ENCODE measurements at regions not wholly inside any gene's neighbourhood (a gene's known extent, or its start where the extent isn't known, plus 50 kb on each side); places are given as distances from the start of the nearest gene placed in this dataset.

DNA sequence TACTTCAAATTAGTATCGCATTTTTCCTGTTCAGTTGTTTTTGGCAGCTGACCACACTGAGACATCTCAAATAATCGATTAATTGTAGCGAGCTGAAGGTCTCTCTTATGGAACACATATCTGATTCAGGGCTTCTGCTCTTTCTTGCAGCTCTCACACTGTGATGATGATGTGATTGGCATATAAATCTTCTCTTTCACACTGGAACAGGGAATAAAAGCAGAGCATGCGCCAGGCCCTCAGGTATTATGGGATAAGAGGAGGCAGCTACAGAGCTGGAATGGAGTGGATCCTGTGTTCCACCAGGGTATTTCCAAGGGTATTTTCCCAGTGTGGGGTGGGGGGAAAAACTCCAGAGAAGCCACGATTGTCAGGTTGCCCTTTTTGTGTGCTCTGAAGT, 265.4 kb upstream of the CASK start:
- TF ChIP-seq, protein P1, sequence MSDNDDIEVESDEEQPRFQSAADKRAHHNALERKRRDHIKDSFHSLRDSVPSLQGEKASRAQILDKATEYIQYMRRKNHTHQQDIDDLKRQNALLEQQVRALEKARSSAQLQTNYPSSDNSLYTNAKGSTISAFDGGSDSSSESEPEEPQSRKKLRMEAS (IDR thresholded peaks at IDR 0.05) = no peak
- no peak for TF ChIP-seq EGR1 (IDR thresholded peaks at IDR 0.05)
- TF ChIP-seq EP300 (IDR thresholded peaks at IDR 0.05; ENCODE audit: borderline replicate concordance) = no peak
- TF ChIP-seq FOXM1 (IDR thresholded peaks at IDR 0.05; ENCODE audit: borderline replicate concordance, low read depth) = no peak
- TF ChIP-seq TCF12 (IDR thresholded peaks at IDR 0.05; ENCODE audit: low read depth) = no peak
- TF ChIP-seq RAD21 (IDR thresholded peaks at IDR 0.05; ENCODE audit: low read depth) = no peak
- no peak for TF ChIP-seq ZBTB7A (IDR thresholded peaks at IDR 0.05; ENCODE audit: low read depth)
- TF ChIP-seq YY1 (IDR thresholded peaks at IDR 0.05; ENCODE audit: low read depth) = no peak
- no peak for TF ChIP-seq TAF1 (IDR thresholded peaks at IDR 0.05; ENCODE audit: low read depth)
- TF ChIP-seq, protein P2, sequence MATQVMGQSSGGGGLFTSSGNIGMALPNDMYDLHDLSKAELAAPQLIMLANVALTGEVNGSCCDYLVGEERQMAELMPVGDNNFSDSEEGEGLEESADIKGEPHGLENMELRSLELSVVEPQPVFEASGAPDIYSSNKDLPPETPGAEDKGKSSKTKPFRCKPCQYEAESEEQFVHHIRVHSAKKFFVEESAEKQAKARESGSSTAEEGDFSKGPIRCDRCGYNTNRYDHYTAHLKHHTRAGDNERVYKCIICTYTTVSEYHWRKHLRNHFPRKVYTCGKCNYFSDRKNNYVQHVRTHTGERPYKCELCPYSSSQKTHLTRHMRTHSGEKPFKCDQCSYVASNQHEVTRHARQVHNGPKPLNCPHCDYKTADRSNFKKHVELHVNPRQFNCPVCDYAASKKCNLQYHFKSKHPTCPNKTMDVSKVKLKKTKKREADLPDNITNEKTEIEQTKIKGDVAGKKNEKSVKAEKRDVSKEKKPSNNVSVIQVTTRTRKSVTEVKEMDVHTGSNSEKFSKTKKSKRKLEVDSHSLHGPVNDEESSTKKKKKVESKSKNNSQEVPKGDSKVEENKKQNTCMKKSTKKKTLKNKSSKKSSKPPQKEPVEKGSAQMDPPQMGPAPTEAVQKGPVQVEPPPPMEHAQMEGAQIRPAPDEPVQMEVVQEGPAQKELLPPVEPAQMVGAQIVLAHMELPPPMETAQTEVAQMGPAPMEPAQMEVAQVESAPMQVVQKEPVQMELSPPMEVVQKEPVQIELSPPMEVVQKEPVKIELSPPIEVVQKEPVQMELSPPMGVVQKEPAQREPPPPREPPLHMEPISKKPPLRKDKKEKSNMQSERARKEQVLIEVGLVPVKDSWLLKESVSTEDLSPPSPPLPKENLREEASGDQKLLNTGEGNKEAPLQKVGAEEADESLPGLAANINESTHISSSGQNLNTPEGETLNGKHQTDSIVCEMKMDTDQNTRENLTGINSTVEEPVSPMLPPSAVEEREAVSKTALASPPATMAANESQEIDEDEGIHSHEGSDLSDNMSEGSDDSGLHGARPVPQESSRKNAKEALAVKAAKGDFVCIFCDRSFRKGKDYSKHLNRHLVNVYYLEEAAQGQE (IDR thresholded peaks at IDR 0.05; ENCODE audit: low read depth) = no peak
- TF ChIP-seq CEBPB (IDR thresholded peaks at IDR 0.05) = no peak
- no peak for TF ChIP-seq TEAD4 (IDR thresholded peaks at IDR 0.05)
- TF ChIP-seq, protein P3, sequence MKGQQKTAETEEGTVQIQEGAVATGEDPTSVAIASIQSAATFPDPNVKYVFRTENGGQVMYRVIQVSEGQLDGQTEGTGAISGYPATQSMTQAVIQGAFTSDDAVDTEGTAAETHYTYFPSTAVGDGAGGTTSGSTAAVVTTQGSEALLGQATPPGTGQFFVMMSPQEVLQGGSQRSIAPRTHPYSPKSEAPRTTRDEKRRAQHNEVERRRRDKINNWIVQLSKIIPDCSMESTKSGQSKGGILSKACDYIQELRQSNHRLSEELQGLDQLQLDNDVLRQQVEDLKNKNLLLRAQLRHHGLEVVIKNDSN (IDR thresholded peaks at IDR 0.05) = no peak
- TF ChIP-seq NFIC (IDR thresholded peaks at IDR 0.05) = no peak
- no peak for TF ChIP-seq CREB1 (IDR thresholded peaks at IDR 0.05; ENCODE audit: low read depth)

DNA sequence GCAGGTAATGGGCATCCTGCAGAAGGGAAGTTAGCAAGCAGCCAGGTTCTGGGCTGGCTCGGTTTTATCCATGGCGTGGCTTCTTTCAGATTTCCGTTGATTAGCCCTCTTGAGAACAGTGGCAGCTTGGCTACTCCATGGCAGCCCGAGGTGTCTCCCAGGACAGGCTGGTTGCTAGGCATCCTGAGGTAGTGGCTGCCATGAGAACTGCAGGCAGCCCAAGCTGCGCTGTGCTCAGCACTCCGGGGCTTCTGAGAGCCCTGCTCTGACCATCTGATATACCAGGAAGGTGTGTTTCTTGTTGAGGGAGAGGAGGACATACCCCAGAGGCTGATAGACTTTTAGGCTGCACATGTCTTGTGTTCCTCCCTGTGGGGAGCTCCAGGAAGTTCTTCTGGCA, 253.4 kb upstream of the CASK start:
- no peak for TF ChIP-seq EGR1 (IDR thresholded peaks at IDR 0.05)
- TF ChIP-seq NFIC (IDR thresholded peaks at IDR 0.05) = no peak
- no peak for TF ChIP-seq TAF1 (IDR thresholded peaks at IDR 0.05; ENCODE audit: low read depth)
- TF ChIP-seq, protein P1 (IDR thresholded peaks at IDR 0.05) = no peak
- no peak for TF ChIP-seq YY1 (IDR thresholded peaks at IDR 0.05; ENCODE audit: low read depth)
- no peak for TF ChIP-seq FOXM1 (IDR thresholded peaks at IDR 0.05; ENCODE audit: borderline replicate concordance, low read depth)
- no peak for TF ChIP-seq RAD21 (IDR thresholded peaks at IDR 0.05; ENCODE audit: low read depth)
- TF ChIP-seq ZBTB7A (IDR thresholded peaks at IDR 0.05; ENCODE audit: low read depth) = no peak
- TF ChIP-seq TEAD4 (IDR thresholded peaks at IDR 0.05) = no peak
- TF ChIP-seq CREB1 (IDR thresholded peaks at IDR 0.05; ENCODE audit: low read depth) = no peak
- TF ChIP-seq, protein P2 (IDR thresholded peaks at IDR 0.05; ENCODE audit: low read depth) = no peak
- TF ChIP-seq TCF12 (IDR thresholded peaks at IDR 0.05; ENCODE audit: low read depth) = no peak
- no peak for TF ChIP-seq EP300 (IDR thresholded peaks at IDR 0.05; ENCODE audit: borderline replicate concordance)
- TF ChIP-seq, protein P3 (IDR thresholded peaks at IDR 0.05) = no peak
- TF ChIP-seq CEBPB (IDR thresholded peaks at IDR 0.05) = no peak

DNA sequence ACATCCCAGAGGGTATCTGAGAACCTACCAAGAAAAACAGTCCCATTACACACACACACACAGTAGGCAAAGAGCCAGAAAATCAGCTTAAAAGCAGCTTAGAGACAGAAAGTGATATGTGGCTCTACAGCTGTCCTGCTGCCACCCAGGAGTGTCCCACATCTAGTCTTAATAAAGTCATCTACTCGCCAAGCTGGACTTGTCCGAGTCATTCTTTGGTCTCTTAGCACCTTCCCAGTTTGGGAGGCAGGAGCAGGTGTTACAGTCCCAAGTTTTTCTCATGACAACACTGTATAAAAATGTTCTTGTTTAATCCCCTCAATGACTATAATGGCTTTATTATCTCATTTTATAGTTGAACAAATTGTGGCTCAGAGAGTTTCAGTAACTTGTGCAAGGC, 252.5 kb upstream of the CASK start:
- TF ChIP-seq, protein P3 (IDR thresholded peaks at IDR 0.05) = no peak
- no peak for TF ChIP-seq RAD21 (IDR thresholded peaks at IDR 0.05; ENCODE audit: low read depth)
- TF ChIP-seq CEBPB (IDR thresholded peaks at IDR 0.05) = no peak
- TF ChIP-seq EP300 (IDR thresholded peaks at IDR 0.05; ENCODE audit: borderline replicate concordance) = no peak
- no peak for TF ChIP-seq CREB1 (IDR thresholded peaks at IDR 0.05; ENCODE audit: low read depth)

DNA sequence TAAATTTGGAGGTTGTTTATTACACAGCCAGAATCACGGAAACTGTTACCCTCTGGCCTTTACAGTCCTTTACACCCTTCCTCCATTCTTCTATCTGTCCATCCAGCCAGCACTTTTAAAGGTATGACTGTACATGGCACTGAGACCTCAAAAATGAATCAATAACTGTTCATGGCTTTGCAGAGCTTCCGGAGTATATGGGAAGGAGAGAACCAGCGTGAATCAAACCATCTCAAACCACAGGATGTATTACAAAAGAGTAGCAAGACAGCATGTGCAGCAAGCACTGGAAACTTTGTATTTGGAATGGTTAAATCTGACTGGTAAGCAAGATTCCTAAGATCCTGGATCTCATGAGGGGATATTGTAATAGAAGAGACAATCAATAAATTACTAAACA, 228.5 kb upstream of the CASK start:
- no peak for TF ChIP-seq EGR1 (IDR thresholded peaks at IDR 0.05)
- no peak for TF ChIP-seq TEAD4 (IDR thresholded peaks at IDR 0.05)
- TF ChIP-seq, protein P2 (IDR thresholded peaks at IDR 0.05; ENCODE audit: low read depth) = no peak
- no peak for TF ChIP-seq NFIC (IDR thresholded peaks at IDR 0.05)
- TF ChIP-seq ZBTB7A (IDR thresholded peaks at IDR 0.05; ENCODE audit: low read depth) = no peak
- TF ChIP-seq CREB1 (IDR thresholded peaks at IDR 0.05; ENCODE audit: low read depth) = no peak
- TF ChIP-seq TAF1 (IDR thresholded peaks at IDR 0.05; ENCODE audit: low read depth) = no peak
- TF ChIP-seq RAD21 (IDR thresholded peaks at IDR 0.05; ENCODE audit: low read depth) = no peak
- no peak for TF ChIP-seq EP300 (IDR thresholded peaks at IDR 0.05; ENCODE audit: borderline replicate concordance)
- no peak for TF ChIP-seq FOXM1 (IDR thresholded peaks at IDR 0.05; ENCODE audit: borderline replicate concordance, low read depth)
- no peak for TF ChIP-seq YY1 (IDR thresholded peaks at IDR 0.05; ENCODE audit: low read depth)
- TF ChIP-seq, protein P3 (IDR thresholded peaks at IDR 0.05) = no peak
- TF ChIP-seq, protein P1 (IDR thresholded peaks at IDR 0.05) = no peak
- no peak for TF ChIP-seq CEBPB (IDR thresholded peaks at IDR 0.05)
- TF ChIP-seq TCF12 (IDR thresholded peaks at IDR 0.05; ENCODE audit: low read depth) = no peak
